HFF-Myc (cell line): ENCODE measurements at regions not wholly inside any gene's neighbourhood (a gene's known extent, or its start where the extent isn't known, plus 50 kb on each side); places are given as distances from the start of the nearest gene placed in this dataset.
"Not testable (repeated sequence)": the region's sequence is repeated elsewhere in the genome, so short reads cannot be mapped to it uniquely, and the experiment has no call there.

Experiments used
- DNase-seq: peaks from one replicate; pipeline ENCODE4 v3.0.0-alpha.2; 2011; ENCODE audit warnings: low read depth; ENCODE audit errors: extremely low read depth
- H3K4me3 ChIP-seq: replicated peaks from 2 replicates; pipeline ENCODE4 v1.5.1; 2011; ENCODE audit warnings: low read depth, mild to moderate bottlenecking, control low read depth, low read length
- CTCF ChIP-seq: IDR thresholded peaks from 2 replicates; pipeline ENCODE4 v1.5.1; 2012; ENCODE audit warnings: mild to moderate bottlenecking, low read depth, low read length, control low read depth; ENCODE audit errors: missing control alignments

GRCh38 chr11:11206484-11206883, 146.6 kb downstream of the CSNK2A3 start:
- DNase-seq: no peak
- H3K4me3 ChIP-seq: no peak overlapping the region
- TF ChIP-seq CTCF: no peak

DNA sequence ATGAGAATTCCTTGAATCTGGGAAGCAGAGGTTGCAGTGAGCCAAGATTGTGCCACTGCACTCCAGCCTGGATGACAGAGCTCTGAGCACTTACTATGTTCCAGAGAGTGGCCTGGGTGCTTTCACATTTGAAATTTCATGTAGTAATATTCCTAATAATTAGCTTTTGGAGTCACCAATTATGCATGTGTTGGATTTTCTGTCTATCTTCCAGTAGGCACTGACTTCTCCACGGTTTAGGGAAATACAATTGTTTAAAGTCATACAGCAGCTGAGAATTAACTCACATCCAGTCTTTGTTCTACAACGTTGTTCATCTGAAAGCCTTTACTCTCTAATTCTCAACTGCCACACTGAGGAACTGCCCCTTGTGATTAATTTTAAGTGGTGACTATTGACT, 150.2 kb downstream of the CSNK2A3 start:
- no peak overlapping the region for H3K4me3 ChIP-seq
- no peak for DNase-seq
- no peak for TF ChIP-seq CTCF

GRCh38 chr11:11201302-11201701, 151.7 kb downstream of the CSNK2A3 start:
- H3K4me3 ChIP-seq, DNase-seq: not testable (repeated sequence)

DNA sequence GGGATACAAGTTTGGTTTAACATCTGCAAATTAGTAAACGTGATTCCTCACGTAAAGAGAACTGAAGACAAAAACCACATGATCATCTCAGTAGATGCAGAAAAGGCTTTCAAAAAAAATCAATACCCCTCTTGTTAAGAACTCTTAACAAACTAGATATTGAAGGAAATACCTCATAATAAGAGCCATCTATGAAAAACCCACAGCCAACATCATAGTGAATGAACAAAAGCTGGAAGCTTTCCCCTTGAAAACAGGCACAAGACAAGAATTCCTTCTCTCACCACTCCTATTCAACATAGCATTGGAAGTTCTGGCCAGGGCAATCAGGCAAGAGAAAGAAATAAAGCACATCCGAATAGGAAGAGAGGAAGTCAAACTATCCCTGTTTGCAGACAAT, 160.5 kb downstream of the CSNK2A3 start:
- DNase-seq: no peak
- no peak for TF ChIP-seq CTCF

GRCh38 chr11:11189506-11189905, 163.5 kb downstream of the CSNK2A3 start:
- H3K4me3 ChIP-seq: no peak overlapping the region
- TF ChIP-seq CTCF: no peak
- no peak for DNase-seq

More for the DNA sequence above, 160.5 kb downstream of the CSNK2A3 start:
- no peak overlapping the region for H3K4me3 ChIP-seq

- TF ChIP-seq CTCF: no peak
- H3K4me3 ChIP-seq: no peak overlapping the region
- DNase-seq: no peak
Observed at GRCh38 chr11:11186249-11186648, 166.8 kb downstream of the CSNK2A3 start.

- no peak for TF ChIP-seq CTCF
- no peak overlapping the region for H3K4me3 ChIP-seq
- DNase-seq: no peak
Observed at GRCh38 chr11:11182261-11182660, 170.8 kb downstream of the CSNK2A3 start.
